Hepatocyte (in vitro differentiated cells): ENCODE measurements at regions not wholly inside any gene's neighbourhood (a gene's known extent, or its start where the extent isn't known, plus 50 kb on each side); places are given as distances from the start of the nearest gene placed in this dataset.

Experiments used
- DNase-seq: peaks from one replicate; pipeline ENCODE4 v3.0.0-alpha.2; 2016; ENCODE audit warnings: low spot score
- H2AFZ ChIP-seq: fragments of 200-600 bp; sonication (generic); 2 replicates; pipeline ENCODE4 v1.6.0; 2016; ENCODE audit warnings: antibody characterized with exemption, mild to moderate bottlenecking
- H3K27ac ChIP-seq: fragments of 200-600 bp; sonication (generic); 2 replicates; pipeline ENCODE4 v1.5.1; 2016; ENCODE audit warnings: mild to moderate bottlenecking
- H3K27me3 ChIP-seq: fragments of 200-600 bp; sonication (generic); 2 replicates; pipeline ENCODE4 v1.6.1; 2016
- H3K36me3 ChIP-seq: fragments of 200-600 bp; sonication (generic); replicated peaks from 2 replicates; pipeline ENCODE4 v1.5.1; 2016; ENCODE audit warnings: low read depth; ENCODE audit not compliant: insufficient read depth
- H3K4me1 ChIP-seq: fragments of 200-600 bp; sonication (generic); 2 replicates; pipeline ENCODE4 v1.5.1; 2016; ENCODE audit warnings: mild to moderate bottlenecking, moderate library complexity; ENCODE audit not compliant: insufficient read depth
- H3K4me2 ChIP-seq: fragments of 200-600 bp; sonication (generic); 2 replicates; pipeline ENCODE4 v1.6.0; 2016
- H3K4me3 ChIP-seq: fragments of 200-600 bp; sonication (generic); 2 replicates; pipeline ENCODE4 v1.5.1; 2016; ENCODE audit warnings: mild to moderate bottlenecking
- H3K79me2 ChIP-seq: fragments of 200-600 bp; sonication (generic); 2 replicates; pipeline ENCODE4 v1.6.0; 2017; ENCODE audit warnings: mild to moderate bottlenecking
- H3K9me2 ChIP-seq: fragments of 200-600 bp; sonication (generic); replicated peaks from 2 replicates; pipeline ENCODE4 v1.6.0; 2017; ENCODE audit warnings: mild to moderate bottlenecking; ENCODE audit not compliant: insufficient read depth
- H3K9me3 ChIP-seq: fragments of 200-600 bp; sonication (generic); 2 replicates; pipeline ENCODE4 v1.5.1; 2016; ENCODE audit warnings: low read depth, mild to moderate bottlenecking
- H4K20me1 ChIP-seq: fragments of 200-600 bp; sonication (generic); 2 replicates; pipeline ENCODE4 v1.6.0; 2016; ENCODE audit warnings: mild to moderate bottlenecking; ENCODE audit not compliant: insufficient read depth, poor library complexity, severe bottlenecking
- CTCF ChIP-seq: fragments of 200-600 bp; sonication (generic); IDR thresholded peaks from 2 replicates; pipeline ENCODE4 v1.5.1; 2016; ENCODE audit warnings: antibody characterized with exemption, mild to moderate bottlenecking; ENCODE audit not compliant: poor library complexity
- EZH2 ChIP-seq: fragments of 200-600 bp; sonication (generic); IDR thresholded peaks from 2 replicates; pipeline ENCODE4 v1.6.1; 2016; ENCODE audit warnings: antibody characterized with exemption, mild to moderate bottlenecking, borderline replicate concordance
- EZH2phosphoT487 ChIP-seq: fragments of 200-600 bp; sonication (generic); IDR thresholded peaks from one replicate; pipeline ENCODE4 v1.6.1; 2018; ENCODE audit warnings: antibody characterized with exemption, mild to moderate bottlenecking, low read depth, moderate library complexity; ENCODE audit not compliant: unreplicated experiment, severe bottlenecking
- WGBS: methylation state at CpG from one replicate; pipeline ENCODE4 v1.1.6; 2016; ENCODE audit warnings: low lambda C conversion rate; ENCODE audit errors: missing lambda C conversion rate; 5-methylcytosine and 5-hydroxymethylcytosine counted together

GRCh38 chr4:58113126-58113525 is 1002.9 kb upstream of the IGFBP7 start:
- no peak overlapping the region for H3K27ac ChIP-seq
- no peaks in the 10 kb centered on the region for H3K4me1 ChIP-seq
- H3K36me3 ChIP-seq: no peaks in the 10 kb centered on the region
- no peaks in the 10 kb centered on the region for H4K20me1 ChIP-seq
- H3K9me3 ChIP-seq: no peaks in the 10 kb centered on the region
- H3K4me2 ChIP-seq: no peak overlapping the region
- no peak overlapping the region for H2AFZ ChIP-seq
- H3K4me3 ChIP-seq: no peak overlapping the region
- H3K79me2 ChIP-seq: no peaks in the 10 kb centered on the region
- 54% methylated on average over 2 of the region's 2 CpGs for WGBS
- no peaks in the 10 kb centered on the region for H3K27me3 ChIP-seq
- no peak for DNase-seq
- no peaks in the 10 kb centered on the region for H3K9me2 ChIP-seq
- no peak for TF ChIP-seq CTCF

- Histone ChIP-seq H3K4me3 (no peak overlapping the region), H3K4me2 (no peak overlapping the region)
- WGBS: 86% methylated on average over 2 of the region's 2 CpGs
Observed at GRCh38 chr4:58111818-58112217, 1001.6 kb upstream of the IGFBP7 start.

GRCh38 chr4:58093352-58093751 is 983.2 kb upstream of the IGFBP7 start:
- H3K9me2 ChIP-seq: no peaks in the 10 kb centered on the region
- no peaks in the 10 kb centered on the region for H3K36me3 ChIP-seq
- TF ChIP-seq EZH2phosphoT487 (no peak), EZH2 (no peak), CTCF (no peak)
- no peaks in the 10 kb centered on the region for H4K20me1 ChIP-seq
- H3K4me2 ChIP-seq: no peak overlapping the region
- no peak overlapping the region for H3K27ac ChIP-seq
- H3K79me2 ChIP-seq: no peaks in the 10 kb centered on the region
- H2AFZ ChIP-seq: no peak overlapping the region
- no peaks in the 10 kb centered on the region for H3K4me1 ChIP-seq
- H3K27me3 ChIP-seq: no peaks in the 10 kb centered on the region
- no peaks in the 10 kb centered on the region for H3K9me3 ChIP-seq
- DNase-seq: no peak
- no peak overlapping the region for H3K4me3 ChIP-seq
- WGBS: 94% methylated on average over 4 of the region's 4 CpGs

More at GRCh38 chr4:58111818-58112217, 1001.6 kb upstream of the IGFBP7 start:
- Histone ChIP-seq H3K27ac (no peak overlapping the region), H2AFZ (no peak overlapping the region), H3K36me3 (no peaks in the 10 kb centered on the region), H4K20me1 (no peaks in the 10 kb centered on the region), H3K9me3 (no peaks in the 10 kb centered on the region), H3K27me3 (no peaks in the 10 kb centered on the region), H3K4me1 (no peaks in the 10 kb centered on the region), H3K9me2 (no peaks in the 10 kb centered on the region), H3K79me2 (no peaks in the 10 kb centered on the region)
- TF ChIP-seq CTCF (no peak), EZH2phosphoT487 (no peak), EZH2 (no peak)
- DNase-seq: no peak

GRCh38 chr4:58090539-58090938 is 980.4 kb upstream of the IGFBP7 start:
- no peaks in the 10 kb centered on the region for H3K79me2 ChIP-seq
- H3K27ac ChIP-seq: no peak overlapping the region
- H3K9me3 ChIP-seq: no peaks in the 10 kb centered on the region
- H3K4me2 ChIP-seq: no peak overlapping the region
- H3K9me2 ChIP-seq: no peaks in the 10 kb centered on the region
- H2AFZ ChIP-seq: no peak overlapping the region
- TF ChIP-seq EZH2phosphoT487: no peak
- no peak for TF ChIP-seq EZH2
- no peak for TF ChIP-seq CTCF
- H3K27me3 ChIP-seq: no peaks in the 10 kb centered on the region
- no peak overlapping the region for H3K4me3 ChIP-seq
- H4K20me1 ChIP-seq: no peaks in the 10 kb centered on the region
- no peaks in the 10 kb centered on the region for H3K4me1 ChIP-seq
- H3K36me3 ChIP-seq: no peaks in the 10 kb centered on the region
- no peak for DNase-seq
